ENCODE measurements at regions not wholly inside any gene's neighbourhood (a gene's known extent, or its start where the extent isn't known, plus 50 kb on each side); places are given as distances from the start of the nearest gene placed in this dataset.

- no peak for TF ChIP-seq POLR2A (IDR thresholded peaks at IDR 0.05; ENCODE audit: extremely low read depth, insufficient read length)
- TF ChIP-seq, protein P1, sequence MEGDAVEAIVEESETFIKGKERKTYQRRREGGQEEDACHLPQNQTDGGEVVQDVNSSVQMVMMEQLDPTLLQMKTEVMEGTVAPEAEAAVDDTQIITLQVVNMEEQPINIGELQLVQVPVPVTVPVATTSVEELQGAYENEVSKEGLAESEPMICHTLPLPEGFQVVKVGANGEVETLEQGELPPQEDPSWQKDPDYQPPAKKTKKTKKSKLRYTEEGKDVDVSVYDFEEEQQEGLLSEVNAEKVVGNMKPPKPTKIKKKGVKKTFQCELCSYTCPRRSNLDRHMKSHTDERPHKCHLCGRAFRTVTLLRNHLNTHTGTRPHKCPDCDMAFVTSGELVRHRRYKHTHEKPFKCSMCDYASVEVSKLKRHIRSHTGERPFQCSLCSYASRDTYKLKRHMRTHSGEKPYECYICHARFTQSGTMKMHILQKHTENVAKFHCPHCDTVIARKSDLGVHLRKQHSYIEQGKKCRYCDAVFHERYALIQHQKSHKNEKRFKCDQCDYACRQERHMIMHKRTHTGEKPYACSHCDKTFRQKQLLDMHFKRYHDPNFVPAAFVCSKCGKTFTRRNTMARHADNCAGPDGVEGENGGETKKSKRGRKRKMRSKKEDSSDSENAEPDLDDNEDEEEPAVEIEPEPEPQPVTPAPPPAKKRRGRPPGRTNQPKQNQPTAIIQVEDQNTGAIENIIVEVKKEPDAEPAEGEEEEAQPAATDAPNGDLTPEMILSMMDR (IDR thresholded peaks at IDR 0.05; ENCODE audit: low read depth, low read length): no peak
- TF ChIP-seq MAX (IDR thresholded peaks at IDR 0.05; ENCODE audit: low read depth, low read length): no peak
- TF ChIP-seq MYC (IDR thresholded peaks at IDR 0.05; ENCODE audit: low read depth, low read length): no peak
Measured at GRCh38 chr12:124623344-124624035, 56.1 kb upstream of the NCOR2 start.

All from NB4 (cell line).